H1 (cell line): ENCODE measurements at regions not wholly inside any gene's neighbourhood (a gene's known extent, or its start where the extent isn't known, plus 50 kb on each side); places are given as distances from the start of the nearest gene placed in this dataset.
A peak's percentile ranks its signal among the peaks of the same experiment; 100 is the strongest.

Source experiments
- CTCF ChIA-PET: fragments of 300-600 bp; sonication (Branson Sonifier 250); formaldehyde crosslinking; loops from one replicate; lab custom pipeline; 2021; ENCODE audit not compliant: partially characterized antibody; lab: Charles Lee
- POLR2A ChIA-PET: fragments of 300-600 bp; sonication (Branson Sonifier 250); formaldehyde crosslinking; loops from one replicate; lab custom pipeline; 2021; ENCODE audit warnings: inconsistent platforms; ENCODE audit not compliant: partially characterized antibody; lab: Charles Lee
- DNase-seq, 2 experiments: peaks; one replicate each; pipeline versions ENCODE4 v3.0.0 to v3.0.0-alpha.2; 2010 to 2022; ENCODE audit warnings: low spot score in 2 of 2, low read depth in 1 of 2, mixed read lengths in 1 of 2
- FAIRE-seq: peaks from 2 replicates; lab custom pipeline; 2011; peaks lifted over from hg19 to GRCh38; lab: Jason Lieb, UNC
- H2AFZ ChIP-seq: 2 replicates; pipeline ENCODE4 v1.8.1; 2012; ENCODE audit warnings: low read length, inconsistent platforms
- H2AK5ac ChIP-seq: 2 replicates; pipeline ENCODE4 v1.6.1; 2013; ENCODE audit warnings: low read depth, low read length
- H2BK120ac ChIP-seq: replicated peaks from 2 replicates; pipeline ENCODE3; 2013; ENCODE audit warnings: low read depth, low read length, inconsistent platforms
- H2BK12ac ChIP-seq: 2 replicates; pipeline ENCODE4 v1.6.1; 2013; ENCODE audit warnings: low read depth, low read length
- H2BK15ac ChIP-seq: 2 replicates; pipeline ENCODE4 v1.6.1; 2013; ENCODE audit warnings: low read length
- H2BK20ac ChIP-seq: 2 replicates; pipeline ENCODE4 v1.6.1; 2013; ENCODE audit warnings: low read length
- H2BK5ac ChIP-seq: 2 replicates; pipeline ENCODE4 v1.6.1; 2013; ENCODE audit warnings: low read depth, low read length
- H3K14ac ChIP-seq: 2 replicates; pipeline ENCODE4 v1.6.1; 2013; ENCODE audit warnings: inconsistent platforms; ENCODE audit not compliant: insufficient read length
- H3K18ac ChIP-seq: 2 replicates; pipeline ENCODE4 v1.6.1; 2013; ENCODE audit warnings: low read length; ENCODE audit errors: extremely low read depth
- H3K23ac ChIP-seq: 2 replicates; pipeline ENCODE4 v1.6.1; 2013; ENCODE audit warnings: inconsistent platforms; ENCODE audit not compliant: insufficient read length
- H3K23me2 ChIP-seq: 2 replicates; pipeline ENCODE4 v1.6.1; 2013; ENCODE audit warnings: low read depth, low read length
- H3K27ac ChIP-seq: 2 replicates; pipeline ENCODE4 v1.6.1; 2011; ENCODE audit warnings: low read depth, low read length, inconsistent platforms
- H3K27me3 ChIP-seq, 4 experiments: replicated peaks in 1 of 4; 1 replicate in 1 of 4; 2 replicates in 3 of 4; pipeline versions ENCODE4 v1.6.1 to v1.8.1; 2011 to 2013; ENCODE audit warnings: low read length in 3 of 4, mild to moderate bottlenecking in 3 of 4, inconsistent platforms in 2 of 4, mixed read lengths in 2 of 4, moderate library complexity in 1 of 4; ENCODE audit not compliant: control insufficient read depth in 3 of 4, insufficient read depth in 3 of 4; ENCODE audit errors: extremely low read depth in 1 of 4
- H3K36me3 ChIP-seq, 4 experiments: 2 replicates each; pipeline versions ENCODE4 v1.6.1 to v1.8.1; 2011 to 2013; ENCODE audit warnings: mild to moderate bottlenecking in 4 of 4, low read length in 3 of 4, moderate library complexity in 2 of 4, control low read depth in 1 of 4, inconsistent platforms in 1 of 4; ENCODE audit not compliant: insufficient read depth in 4 of 4, control insufficient read depth in 2 of 4
- H3K4ac ChIP-seq: replicated peaks from 2 replicates; pipeline ENCODE3; 2013; ENCODE audit warnings: low read length, low read depth, mixed read lengths, inconsistent platforms; ENCODE audit not compliant: insufficient read length
- H3K4me1 ChIP-seq, 4 experiments: replicated peaks in 1 of 4; 1 replicate in 1 of 4; 2 replicates in 3 of 4; pipeline versions ENCODE4 v1.6.1 to v1.8.1; 2011 to 2013; ENCODE audit warnings: low read length in 3 of 4, inconsistent platforms in 2 of 4, mixed read lengths in 1 of 4; ENCODE audit not compliant: insufficient read depth in 4 of 4, control insufficient read depth in 3 of 4
- H3K4me2 ChIP-seq, 2 experiments: 2 replicates each; pipeline versions ENCODE4 v1.6.1 to v1.8.1; 2011 to 2013; ENCODE audit warnings: low read depth in 2 of 2, low read length in 2 of 2, control low read depth in 1 of 2, inconsistent platforms in 1 of 2, mild to moderate bottlenecking in 1 of 2; ENCODE audit not compliant: insufficient read depth in 1 of 2
- H3K4me3 ChIP-seq, 4 experiments: fragments of 200-600, 300-600 bp in 1 of 4; sonication (generic), shearing (Covaris generic), sonication (Bioruptor Twin) in 1 of 4; 2 replicates each; pipeline versions ENCODE4 v1.5.1 to v1.8.1; 2011 to 2016; ENCODE audit warnings: low read length in 4 of 4, low read depth in 3 of 4, control low read depth in 2 of 4, inconsistent platforms in 2 of 4, mild to moderate bottlenecking in 2 of 4, mixed read lengths in 1 of 4, moderate library complexity in 1 of 4; ENCODE audit not compliant: insufficient read depth in 2 of 4; ENCODE audit errors: extremely low read depth in 1 of 4
- H3K56ac ChIP-seq: replicated peaks from 2 replicates; pipeline ENCODE3; 2013; ENCODE audit warnings: low read depth, mild to moderate bottlenecking, mixed read lengths, low read length, inconsistent platforms; ENCODE audit not compliant: insufficient read length
- H3K79me1 ChIP-seq: 2 replicates; pipeline ENCODE4 v1.6.1; 2013; ENCODE audit warnings: low read depth, low read length, control low read depth
- H3K79me2 ChIP-seq, 2 experiments: 2 replicates each; pipeline versions ENCODE4 v1.6.1 to v1.8.1; 2012 to 2013; ENCODE audit warnings: low read length in 2 of 2, mild to moderate bottlenecking in 2 of 2, inconsistent platforms in 1 of 2; ENCODE audit not compliant: insufficient read depth in 2 of 2, control insufficient read depth in 1 of 2
- H3K9ac ChIP-seq, 4 experiments: replicated peaks in 1 of 4; 1 replicate in 1 of 4; 2 replicates in 3 of 4; pipeline versions ENCODE4 v1.6.1 to v1.8.1; 2011 to 2013; ENCODE audit warnings: low read depth in 3 of 4, low read length in 3 of 4, control low read depth in 2 of 4, mild to moderate bottlenecking in 2 of 4, moderate library complexity in 2 of 4, inconsistent platforms in 1 of 4; ENCODE audit errors: extremely low read depth in 1 of 4
- H3K9me3 ChIP-seq, 2 experiments: 2 replicates each; pipeline versions ENCODE4 v1.6.1 to v1.8.1; 2012 to 2013; ENCODE audit warnings: mild to moderate bottlenecking in 2 of 2, moderate library complexity in 2 of 2, control low read depth in 1 of 2, inconsistent platforms in 1 of 2, low read depth in 1 of 2, low read length in 1 of 2, mixed read lengths in 1 of 2; ENCODE audit not compliant: insufficient read depth in 2 of 2
- H4K20me1 ChIP-seq, 2 experiments: replicated peaks in 1 of 2; 2 replicates each; pipeline versions ENCODE3 to v1.8.1; 2011 to 2013; ENCODE audit warnings: inconsistent platforms in 2 of 2, low read length in 2 of 2, mild to moderate bottlenecking in 1 of 2; ENCODE audit not compliant: insufficient read depth in 2 of 2, control insufficient read depth in 1 of 2
- H4K5ac ChIP-seq: 2 replicates; pipeline ENCODE4 v1.6.1; 2013; ENCODE audit warnings: low read length, low read depth, mixed read lengths, inconsistent platforms; ENCODE audit not compliant: insufficient read length
- H4K8ac ChIP-seq: 2 replicates; pipeline ENCODE4 v1.8.0; 2013; ENCODE audit warnings: mild to moderate bottlenecking, moderate library complexity, low read length, inconsistent platforms; ENCODE audit not compliant: insufficient read depth; ENCODE audit errors: extremely low read depth
- H4K91ac ChIP-seq: replicated peaks from 2 replicates; pipeline ENCODE3; 2013; ENCODE audit warnings: low read length, mixed read lengths, inconsistent platforms; ENCODE audit not compliant: insufficient read length
- HDAC6 ChIP-seq: IDR thresholded peaks from one replicate; pipeline ENCODE4 v1.7.1; 2012; ENCODE audit warnings: low read depth, mild to moderate bottlenecking, inconsistent platforms, low read length, moderate library complexity
- JUND ChIP-seq: IDR thresholded peaks from 2 replicates; pipeline ENCODE4 v1.6.1; 2011; ENCODE audit warnings: mild to moderate bottlenecking, improper control_type of control experiment, low read length
- POLR2AphosphoS5 ChIP-seq: IDR thresholded peaks from 2 replicates; pipeline ENCODE4 v1.6.1; 2011; ENCODE audit warnings: low read depth, low read length
- SP4 ChIP-seq: IDR thresholded peaks from 2 replicates; pipeline ENCODE4 v1.6.1; 2012; ENCODE audit warnings: low read length, inconsistent platforms
- WGBS, 2 experiments: shearing (Covaris generic) in 1 of 2; methylation state at CpG; one replicate each; pipeline versions ENCODE4 v1.1.6 to v1.1.7; 2013 to 2015; ENCODE audit warnings: low lambda C conversion rate in 2 of 2, mixed read lengths in 2 of 2, inconsistent platforms in 1 of 2, low coverage in 1 of 2, missing lambda C conversion rate in 1 of 2; ENCODE audit not compliant: insufficient replicate concordance in 2 of 2, insufficient coverage in 1 of 2, insufficient read length in 1 of 2; ENCODE audit errors: extremely low coverage in 1 of 2, missing lambda C conversion rate in 1 of 2; 5-methylcytosine and 5-hydroxymethylcytosine counted together

GRCh38 chr2:128792476-128793054 is 473.9 kb upstream of the HS6ST1 start:
- peaks cover 0 to 2% (median under 1%) of the 10 kb centered on the region in 4 experiments; a peak in 2 of 7 replicates for H3K4me1 ChIP-seq
- no peaks in the 10 kb centered on the region for H3K79me2 ChIP-seq
- ChIA-PET CTCF (no interaction called here), POLR2A (no interaction called here)
- H2BK120ac ChIP-seq = no peak overlapping the region
- H2AFZ ChIP-seq = no peak overlapping the region
- H3K36me3 ChIP-seq = no peaks in the 10 kb centered on the region
- peak overlapping the region; percentile 95 for H2AK5ac ChIP-seq
- no peak overlapping the region for H3K14ac ChIP-seq
- no peak overlapping the region for H3K56ac ChIP-seq
- TF ChIP-seq SP4 (no peak), HDAC6 (no peak), POLR2AphosphoS5 (no peak), JUND (no peak)
- peak overlapping the region; percentile 68; the same call in 1 of the 2 replicates for H2BK5ac ChIP-seq
- H3K27ac ChIP-seq = no peak overlapping the region
- H3K79me1 ChIP-seq = no peaks in the 10 kb centered on the region
- H3K23ac ChIP-seq = no peak overlapping the region
- peak overlapping the region; percentile 65 for H3K4ac ChIP-seq
- H2BK15ac ChIP-seq = no peak overlapping the region
- H3K4me3 ChIP-seq = no peak overlapping the region
- FAIRE-seq (no peak), DNase-seq (peak in 1 of 2 experiments; percentile 16)
- H3K27me3 ChIP-seq = peaks cover 0 to 4% (median 0%) of the 10 kb centered on the region in 4 experiments; a peak in 1 of 7 replicates
- H4K5ac ChIP-seq = no peak overlapping the region
- peaks cover 3% of the 10 kb centered on the region; the same call in 1 of the 2 replicates for H3K23me2 ChIP-seq
- no peaks in the 10 kb centered on the region for H3K9me3 ChIP-seq
- 0 out of 7 replicates have a peak overlapping the region, but pooled peaks of 1 of the 4 experiments have one; percentile 25 for H3K9ac ChIP-seq
- H2BK12ac ChIP-seq = peak overlapping the region; percentile 94; the same call in 1 of the 2 replicates
- peak overlapping the region; percentile 61 for H4K91ac ChIP-seq
- H3K4me2 ChIP-seq = no peak overlapping the region
- H4K20me1 ChIP-seq = peaks cover 0 to 13% of the 10 kb centered on the region in 2 experiments
- 92% methylated on average over 7 of the region's 7 CpGs; no CpG with 5 or more reads in 1 of the 2 experiments for WGBS, 2 experiments
- no peak overlapping the region for H2BK20ac ChIP-seq
- no peak overlapping the region; the same call in 1 of the 2 replicates for H3K18ac ChIP-seq
- H4K8ac ChIP-seq = no peak overlapping the region
